Stimulated activated CD8-positive, alpha-beta memory T cell treated with anti-CD3 and anti-CD28 coated beads, Interleukin-12 subunit alpha, Interleukin-12 subunit beta, amount 100 ng/mL, for 24 hours (primary cell): ENCODE measurements at regions not wholly inside any gene's neighbourhood (a gene's known extent, or its start where the extent isn't known, plus 50 kb on each side); places are given as distances from the start of the nearest gene placed in this dataset.

Experiments used
- DNase-seq: peaks from one replicate; pipeline ENCODE4 v3.0.0-alpha.2; 2020; ENCODE audit errors: extremely low read depth

GRCh38 chr13:27014406-27015359 is 156.9 kb downstream of the USP12 start:
- DNase-seq = no peak

GRCh38 chr13:27012482-27013197 is 159.0 kb downstream of the USP12 start:
- DNase-seq = no peak

DNA sequence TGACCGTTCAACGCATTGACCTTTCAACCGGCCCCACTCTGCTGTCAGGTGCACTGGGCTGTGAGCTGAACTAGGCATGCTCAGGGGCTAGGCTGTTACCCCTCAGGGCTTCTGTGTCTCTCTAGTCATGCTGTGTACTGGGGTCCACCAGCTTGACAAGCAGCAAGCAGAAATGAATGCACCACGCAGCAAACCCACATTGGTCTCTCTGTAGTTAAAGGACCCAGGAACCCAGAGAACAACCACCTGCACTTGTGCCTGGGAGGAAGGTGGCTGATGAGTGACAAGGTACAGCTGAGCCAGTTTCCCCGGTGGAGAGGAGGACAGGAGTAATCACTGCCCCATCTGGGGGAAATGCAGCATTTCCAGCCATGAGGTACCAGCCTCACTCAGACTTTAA is 159.9 kb downstream of the USP12 start:
- no peak for DNase-seq

GRCh38 chr13:27008733-27009132 is 162.9 kb downstream of the USP12 start:
- DNase-seq = no peak

- no peak for DNase-seq
Observed at GRCh38 chr13:27007166-27007565, 164.4 kb downstream of the USP12 start.

GRCh38 chr13:27006519-27007161 is 165.0 kb downstream of the USP12 start:
- no peak for DNase-seq

- no peak for DNase-seq
Observed at GRCh38 chr13:27005976-27006518, 165.6 kb downstream of the USP12 start.

GRCh38 chr13:27005556-27005955 is 166.1 kb downstream of the USP12 start:
- DNase-seq = no peak

DNA sequence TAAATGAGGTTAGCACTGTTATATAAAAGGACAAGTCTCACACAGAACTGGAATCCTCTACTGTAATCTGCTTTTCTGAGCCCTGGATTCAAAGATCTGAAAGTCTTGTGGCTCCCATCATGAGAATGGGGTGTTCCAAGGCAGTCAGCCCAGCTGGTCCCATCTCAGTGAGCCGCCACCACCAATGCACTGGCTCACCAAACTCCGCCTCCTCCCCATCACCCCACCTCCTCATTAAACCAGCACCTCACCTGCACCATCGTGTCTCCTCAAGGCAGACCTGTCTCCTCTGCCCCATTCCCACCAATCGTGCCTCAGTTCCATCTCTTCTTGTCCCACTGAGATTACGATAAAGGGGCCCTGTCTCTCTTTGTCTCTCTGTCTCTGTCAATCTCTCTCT is 166.7 kb downstream of the USP12 start:
- DNase-seq = no peak

- no peak for DNase-seq
Observed at GRCh38 chr13:27004326-27004725, 167.3 kb downstream of the USP12 start.

GRCh38 chr13:27001705-27002104 is 169.9 kb downstream of the USP12 start:
- no peak for DNase-seq

DNA sequence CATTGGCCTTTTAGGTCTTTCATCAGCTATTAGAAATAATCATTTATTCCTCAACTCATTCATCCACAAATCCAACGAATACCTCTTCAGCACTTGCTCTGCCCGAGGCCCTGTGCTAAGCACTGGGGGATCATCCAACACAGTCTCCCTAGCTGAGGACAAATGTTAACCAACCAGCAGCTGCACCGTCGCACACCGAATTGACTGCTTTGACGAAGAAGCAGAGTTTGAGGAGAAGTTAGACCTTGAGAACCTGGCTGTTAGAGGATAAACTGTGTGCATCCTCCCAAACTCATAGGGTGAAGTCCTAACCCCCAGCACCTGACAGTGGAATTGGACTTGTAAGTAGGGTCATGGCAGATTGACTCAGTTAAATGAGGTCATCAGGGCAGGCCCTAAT is 170.9 kb downstream of the USP12 start:
- no peak for DNase-seq

DNA sequence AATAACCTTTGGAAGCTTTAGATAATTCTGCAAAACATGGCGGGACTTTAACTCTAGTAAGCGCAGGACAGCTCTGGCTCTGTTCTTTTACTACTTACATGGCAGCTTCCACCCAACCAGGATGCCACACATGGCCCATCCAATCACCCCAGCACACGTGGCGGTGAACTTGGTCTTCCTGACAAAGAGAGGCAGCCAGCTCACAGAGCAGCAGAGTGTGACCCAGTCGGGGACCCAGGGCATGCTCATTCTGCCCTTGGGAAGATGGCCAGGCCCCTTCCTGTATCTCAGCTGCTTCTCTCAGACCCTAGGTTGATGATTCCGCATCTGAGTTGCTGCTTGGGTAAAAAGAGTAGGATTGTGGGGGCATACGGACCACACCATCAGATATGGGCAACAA is 172.1 kb downstream of the USP12 start:
- DNase-seq = no peak

DNA sequence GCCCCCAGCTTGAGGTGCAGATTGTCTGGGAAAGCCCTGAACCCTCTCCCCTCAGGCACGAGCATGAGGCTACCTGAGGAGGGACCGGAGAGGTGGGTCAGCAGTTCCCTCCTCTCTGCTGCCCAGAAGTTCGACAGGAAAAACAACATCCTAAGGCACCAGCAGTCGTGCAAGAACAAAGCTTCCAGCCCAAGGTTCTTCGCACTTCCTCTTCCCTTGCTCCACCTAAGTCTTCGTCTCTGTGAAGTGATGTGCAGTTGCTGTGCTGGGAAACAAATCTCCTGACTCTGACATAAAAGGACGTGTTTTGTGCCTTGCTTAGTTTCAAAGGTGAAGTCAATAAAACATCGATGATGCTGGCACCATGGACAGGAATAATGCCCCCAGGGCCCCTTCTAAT is 173.3 kb downstream of the USP12 start:
- no peak for DNase-seq

- no peak for DNase-seq
Observed at GRCh38 chr13:26996965-26997752, 174.5 kb downstream of the USP12 start.

- no peak for DNase-seq
Observed at GRCh38 chr13:26995159-26995558, 176.5 kb downstream of the USP12 start.

DNA sequence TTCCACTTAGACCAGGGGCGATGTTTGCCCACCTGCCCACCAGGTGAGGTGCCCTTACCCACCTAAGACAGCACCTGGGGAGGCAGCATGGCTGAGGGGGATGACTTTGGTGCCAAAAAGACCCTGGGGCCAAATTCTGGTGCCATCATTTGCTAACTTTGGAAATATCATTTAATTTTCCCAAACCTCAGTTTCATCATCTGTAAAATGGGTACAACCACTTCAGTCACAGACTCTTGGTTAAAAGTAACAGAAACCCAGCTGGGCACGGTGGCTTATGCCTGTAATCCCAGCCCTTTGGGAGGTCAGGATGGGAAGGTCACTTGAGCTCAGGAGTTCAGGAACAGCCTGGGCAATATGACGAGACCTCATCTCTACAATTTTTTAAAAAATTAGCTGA is 177.8 kb downstream of the USP12 start:
- DNase-seq = no peak

DNA sequence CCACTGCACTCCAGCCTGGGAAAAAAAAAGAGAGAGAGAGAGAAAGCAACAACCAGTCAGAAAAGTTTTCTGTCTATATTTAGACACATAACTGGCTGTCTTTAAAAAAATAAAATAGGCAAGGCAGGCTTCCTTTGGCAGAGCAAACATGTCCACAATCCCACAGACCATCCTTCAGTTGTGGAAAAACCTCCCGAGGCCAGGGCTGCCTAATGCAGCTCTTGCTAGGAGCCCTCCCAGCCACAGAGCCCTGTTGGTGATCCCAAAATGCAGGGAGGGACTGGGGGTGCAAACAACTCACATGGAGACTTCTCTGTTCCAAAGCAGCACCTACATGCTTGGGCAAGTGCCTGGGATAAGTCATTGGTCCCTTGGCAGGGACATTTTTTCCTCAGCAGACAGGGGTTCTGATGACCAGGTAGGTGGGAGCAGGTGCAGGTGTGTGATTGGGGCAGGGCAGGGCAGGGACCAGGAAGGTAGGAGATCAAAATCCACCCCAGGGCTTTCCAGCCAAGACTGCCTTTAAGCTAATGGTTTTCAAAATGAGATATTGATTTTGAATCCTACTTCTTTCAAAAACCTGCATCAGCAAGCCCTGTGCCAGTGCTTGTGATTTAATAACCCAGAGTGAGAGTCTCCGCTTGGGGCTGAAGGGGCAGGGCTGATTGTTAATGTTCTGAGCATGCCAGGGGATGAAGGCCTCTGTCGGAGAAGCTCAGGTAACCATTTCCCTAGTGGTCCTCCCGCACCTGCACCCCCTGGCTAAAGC is 178.5 kb downstream of the USP12 start:
- DNase-seq = no peak

- no peak for DNase-seq
Observed at GRCh38 chr13:26991508-26992181, 180.0 kb downstream of the USP12 start.
